ENCODE measurements at regions not wholly inside any gene's neighbourhood (a gene's known extent, or its start where the extent isn't known, plus 50 kb on each side); places are given as distances from the start of the nearest gene placed in this dataset.

- intact Hi-C loops (cut with DNase I; ENCODE audit: low total_unique reads), result no loop called here
- Histone ChIP-seq H3K4me1 (peaks cover 25% of the 10 kb centered on the region), H3K27ac (peak overlapping the region in 1 of 2 donors; percentile 23), H3K27me3 (no peaks in the 10 kb centered on the region), H3K36me3 (ENCODE audit: low read depth, missing control alignments) (no peaks in the 10 kb centered on the region), H3K4me3 (no peak overlapping the region), H3K9me3 (no peaks in the 10 kb centered on the region)
- DNase-seq, result no peak
- TF ChIP-seq POLR2A (IDR thresholded peaks at IDR 0.05), result no peak
- TF ChIP-seq, protein P1, sequence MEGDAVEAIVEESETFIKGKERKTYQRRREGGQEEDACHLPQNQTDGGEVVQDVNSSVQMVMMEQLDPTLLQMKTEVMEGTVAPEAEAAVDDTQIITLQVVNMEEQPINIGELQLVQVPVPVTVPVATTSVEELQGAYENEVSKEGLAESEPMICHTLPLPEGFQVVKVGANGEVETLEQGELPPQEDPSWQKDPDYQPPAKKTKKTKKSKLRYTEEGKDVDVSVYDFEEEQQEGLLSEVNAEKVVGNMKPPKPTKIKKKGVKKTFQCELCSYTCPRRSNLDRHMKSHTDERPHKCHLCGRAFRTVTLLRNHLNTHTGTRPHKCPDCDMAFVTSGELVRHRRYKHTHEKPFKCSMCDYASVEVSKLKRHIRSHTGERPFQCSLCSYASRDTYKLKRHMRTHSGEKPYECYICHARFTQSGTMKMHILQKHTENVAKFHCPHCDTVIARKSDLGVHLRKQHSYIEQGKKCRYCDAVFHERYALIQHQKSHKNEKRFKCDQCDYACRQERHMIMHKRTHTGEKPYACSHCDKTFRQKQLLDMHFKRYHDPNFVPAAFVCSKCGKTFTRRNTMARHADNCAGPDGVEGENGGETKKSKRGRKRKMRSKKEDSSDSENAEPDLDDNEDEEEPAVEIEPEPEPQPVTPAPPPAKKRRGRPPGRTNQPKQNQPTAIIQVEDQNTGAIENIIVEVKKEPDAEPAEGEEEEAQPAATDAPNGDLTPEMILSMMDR (IDR thresholded peaks at IDR 0.05), result no peak
- WGBS, 2 donors, result 28 to 48% methylated on average over 1 of the region's 1 CpG
Measured at GRCh38 chr13:76684336-76684735, 201.9 kb downstream of the KCTD12 start.

GRCh38 chr13:76683854-76684253 is 202.4 kb downstream of the KCTD12 start:
- no peak overlapping the region for H3K27ac ChIP-seq
- intact Hi-C loops (cut with DNase I; ENCODE audit: low total_unique reads), result no loop called here
- no peak for DNase-seq
- TF ChIP-seq, protein P1 (IDR thresholded peaks at IDR 0.05), result no peak
- TF ChIP-seq POLR2A (IDR thresholded peaks at IDR 0.05), result no peak
- H3K27me3 ChIP-seq, result no peaks in the 10 kb centered on the region
- 68 to 73% methylated on average over 2 of the region's 2 CpGs for WGBS, 2 donors
- peaks cover 25% of the 10 kb centered on the region for H3K4me1 ChIP-seq
- no peaks in the 10 kb centered on the region for H3K9me3 ChIP-seq
- no peaks in the 10 kb centered on the region for H3K36me3 ChIP-seq (ENCODE audit: low read depth, missing control alignments)
- H3K4me3 ChIP-seq, result no peak overlapping the region

DNA sequence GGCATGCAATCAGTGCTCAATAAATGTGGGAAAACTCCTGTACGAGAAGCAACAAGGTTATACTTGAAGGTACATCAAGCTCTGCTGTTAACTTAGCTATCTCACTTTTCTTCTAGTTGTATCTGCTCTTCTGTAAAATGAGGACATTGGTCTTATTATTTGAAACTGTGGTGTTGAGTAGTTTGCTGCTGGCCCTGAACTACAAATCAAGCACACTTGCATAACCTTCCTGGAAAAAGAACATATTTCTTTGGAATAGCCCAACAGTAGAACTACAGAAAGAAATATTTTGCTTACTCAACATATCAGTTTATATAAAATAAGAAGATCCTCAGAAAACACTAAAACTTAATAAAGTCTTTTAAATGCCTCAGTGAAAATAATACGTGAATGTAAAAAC is 203.0 kb downstream of the KCTD12 start:
- Histone ChIP-seq H3K4me1 (peaks cover 22% of the 10 kb centered on the region), H3K27me3 (no peaks in the 10 kb centered on the region), H3K36me3 (ENCODE audit: low read depth, missing control alignments) (no peaks in the 10 kb centered on the region), H3K27ac (no peak overlapping the region), H3K4me3 (no peak overlapping the region), H3K9me3 (no peaks in the 10 kb centered on the region)
- WGBS, 2 donors, result 59 to 74% methylated on average over 2 of the region's 2 CpGs
- DNase-seq, result no peak
- intact Hi-C loops (cut with DNase I; ENCODE audit: low total_unique reads), result no loop called here
- TF ChIP-seq, protein P1 (IDR thresholded peaks at IDR 0.05), result no peak
- no peak for TF ChIP-seq POLR2A (IDR thresholded peaks at IDR 0.05)

- WGBS, 2 donors, result 48 to 81% methylated on average over 2 of the region's 2 CpGs
- Histone ChIP-seq H3K9me3 (no peaks in the 10 kb centered on the region), H3K27me3 (no peaks in the 10 kb centered on the region), H3K4me1 (peaks cover 10% of the 10 kb centered on the region), H3K27ac (no peak overlapping the region), H3K36me3 (ENCODE audit: low read depth, missing control alignments) (no peaks in the 10 kb centered on the region), H3K4me3 (no peak overlapping the region)
- intact Hi-C loops (cut with DNase I; ENCODE audit: low total_unique reads), result no loop called here
- TF ChIP-seq POLR2A (IDR thresholded peaks at IDR 0.05), result no peak
- no peak for DNase-seq
Measured at GRCh38 chr13:76680112-76680511, 206.1 kb downstream of the KCTD12 start.

DNA sequence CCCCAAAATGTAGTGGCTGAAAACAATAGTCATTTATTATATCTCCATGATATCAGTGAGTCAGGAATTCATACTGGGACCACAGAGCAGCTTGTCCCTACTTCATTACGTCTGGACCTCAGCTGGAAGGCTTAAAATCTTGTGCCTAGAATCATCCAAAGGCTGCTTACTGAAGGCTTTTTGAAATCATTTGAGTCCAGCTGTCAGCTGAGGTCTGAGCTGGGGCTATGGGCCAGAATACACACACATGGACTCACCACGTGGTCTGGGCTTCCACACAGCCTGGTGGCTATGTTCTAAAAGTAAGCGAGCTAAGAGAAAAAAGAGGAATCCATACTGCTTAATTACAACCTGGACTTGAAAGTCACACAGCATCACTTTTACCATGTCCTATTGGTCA is 209.2 kb downstream of the KCTD12 start:
- 50 to 57% methylated on average over 3 of the region's 3 CpGs for WGBS, 2 donors
- peak; percentile 69 for DNase-seq

More for the DNA sequence above, 209.2 kb downstream of the KCTD12 start:
- no peak overlapping the region for H3K4me3 ChIP-seq
- intact Hi-C loops (cut with DNase I; ENCODE audit: low total_unique reads), result no loop called here
- H3K27me3 ChIP-seq, result no peaks in the 10 kb centered on the region
- TF ChIP-seq, protein P1 (IDR thresholded peaks at IDR 0.05), result no peak
- TF ChIP-seq POLR2A (IDR thresholded peaks at IDR 0.05), result no peak
- H3K4me1 ChIP-seq, result no peaks in the 10 kb centered on the region
- H3K9me3 ChIP-seq, result no peaks in the 10 kb centered on the region
- H3K27ac ChIP-seq, result no peak overlapping the region
- no peaks in the 10 kb centered on the region for H3K36me3 ChIP-seq (ENCODE audit: low read depth, missing control alignments)

Measured in testis (tissue), 2 donors.